OCI-LY1 (cell line): ENCODE measurements at regions not wholly inside any gene's neighbourhood (a gene's known extent, or its start where the extent isn't known, plus 50 kb on each side); places are given as distances from the start of the nearest gene placed in this dataset.

Experiments
- H2AFZ ChIP-seq: fragments of 200-600 bp; sonication (generic), shearing (Covaris generic); 2 replicates; pipeline ENCODE4 v1.6.0; 2014; ENCODE audit warnings: antibody characterized with exemption, mild to moderate bottlenecking, low read length
- H3F3A ChIP-seq: fragments of 200-600 bp; sonication (generic), shearing (Covaris generic); 2 replicates; pipeline ENCODE4 v1.6.0; 2014; ENCODE audit warnings: mild to moderate bottlenecking, antibody characterized with exemption, low read length, moderate library complexity; ENCODE audit not compliant: insufficient read depth
- H3K27ac ChIP-seq: fragments of 200-600 bp; sonication (generic); 2 replicates; pipeline ENCODE4 v1.5.1; 2014; ENCODE audit warnings: low read length, mixed run types, mild to moderate bottlenecking, low read depth; ENCODE audit not compliant: poor library complexity, severe bottlenecking
- H3K27me3 ChIP-seq: fragments of 200-600 bp; sonication (generic); 2 replicates; pipeline ENCODE4 v1.6.0; 2014; ENCODE audit warnings: antibody characterized with exemption, mild to moderate bottlenecking, low read length, moderate library complexity; ENCODE audit not compliant: insufficient read depth
- H3K36me3 ChIP-seq: fragments of 200-600 bp; sonication (generic); 2 replicates; pipeline ENCODE4 v1.6.1; 2014; ENCODE audit warnings: mild to moderate bottlenecking, antibody characterized with exemption, low read length, moderate library complexity, mixed read lengths; ENCODE audit not compliant: insufficient read depth
- H3K4me1 ChIP-seq: fragments of 200-600 bp; sonication (generic); 2 replicates; pipeline ENCODE4 v1.5.1; 2014; ENCODE audit warnings: mild to moderate bottlenecking, low read length, moderate library complexity; ENCODE audit not compliant: insufficient read depth, severe bottlenecking
- H3K4me2 ChIP-seq: fragments of 200-600 bp; sonication (generic), shearing (Covaris generic); 2 replicates; pipeline ENCODE4 v1.6.1; 2014; ENCODE audit warnings: low read length
- H3K4me3 ChIP-seq: fragments of 200-600 bp; sonication (generic); 2 replicates; pipeline ENCODE4 v1.5.1; 2014; ENCODE audit warnings: low read length, low read depth, mild to moderate bottlenecking, mixed read lengths; ENCODE audit not compliant: poor library complexity, severe bottlenecking
- H3K79me2 ChIP-seq: fragments of 200-600 bp; shearing (Covaris generic); 2 replicates; pipeline ENCODE4 v1.6.1; 2016; ENCODE audit warnings: mixed run types, low read length, mixed read lengths; ENCODE audit not compliant: insufficient read depth
- H3K9ac ChIP-seq: fragments of 200-600 bp; sonication (generic), shearing (Covaris generic); 2 replicates; pipeline ENCODE4 v1.6.1; 2014; ENCODE audit warnings: mild to moderate bottlenecking, low read length, mixed read lengths
- H3K9me2 ChIP-seq: fragments of 200-600 bp; sonication (generic), shearing (Covaris generic); 2 replicates; pipeline ENCODE4 v1.6.1; 2014; ENCODE audit warnings: low read depth, mild to moderate bottlenecking, low read length, mixed read lengths
- H3K9me3 ChIP-seq: fragments of 200-600 bp; shearing (Covaris generic); 2 replicates; pipeline ENCODE4 v1.6.1; 2014; ENCODE audit warnings: low read length, mixed read lengths
- H4K20me1 ChIP-seq: fragments of 200-600 bp; sonication (generic), shearing (Covaris generic); 2 replicates; pipeline ENCODE4 v1.6.0; 2016; ENCODE audit warnings: mild to moderate bottlenecking, low read length; ENCODE audit not compliant: insufficient read depth
- CTCF ChIP-seq: fragments of 200-600 bp; sonication (generic), shearing (Covaris generic); IDR thresholded peaks from 2 replicates; pipeline ENCODE4 v1.5.1; 2017; ENCODE audit warnings: mild to moderate bottlenecking, antibody characterized with exemption, low read length, moderate library complexity, mixed read lengths
- EZH2 ChIP-seq: fragments of 200-600 bp; sonication (generic), shearing (Covaris generic); IDR thresholded peaks from 2 replicates; pipeline ENCODE4 v1.8.0; 2017; ENCODE audit warnings: borderline replicate concordance, mixed run types, mild to moderate bottlenecking, antibody characterized with exemption, low read length, moderate library complexity, mixed read lengths

GRCh38 chr5:143682246-143682905 is 129.6 kb upstream of the HMHB1 start:
- no peak overlapping the region for H3K4me3 ChIP-seq
- TF ChIP-seq EZH2: no peak
- no peak for TF ChIP-seq CTCF
- no peak overlapping the region for H3K9ac ChIP-seq
- H3K9me3 ChIP-seq: no peaks in the 10 kb centered on the region
- H4K20me1 ChIP-seq: no peaks in the 10 kb centered on the region
- no peaks in the 10 kb centered on the region for H3F3A ChIP-seq
- H3K4me1 ChIP-seq: peaks cover 12% of the 10 kb centered on the region
- no peaks in the 10 kb centered on the region for H3K79me2 ChIP-seq
- no peaks in the 10 kb centered on the region for H3K36me3 ChIP-seq
- no peak overlapping the region for H3K27ac ChIP-seq
- H3K4me2 ChIP-seq: no peak overlapping the region
- no peaks in the 10 kb centered on the region for H3K27me3 ChIP-seq
- no peaks in the 10 kb centered on the region for H3K9me2 ChIP-seq
- H2AFZ ChIP-seq: no peak overlapping the region

- no peak overlapping the region for H3K4me3 ChIP-seq
- no peak overlapping the region for H3K9ac ChIP-seq
- H3K4me1 ChIP-seq: peaks cover 12% of the 10 kb centered on the region
- H3K4me2 ChIP-seq: no peak overlapping the region
- H3K27ac ChIP-seq: no peak overlapping the region
- H3K9me3 ChIP-seq: no peaks in the 10 kb centered on the region
- H3K79me2 ChIP-seq: no peaks in the 10 kb centered on the region
- TF ChIP-seq CTCF (no peak), EZH2 (no peak)
- H3K9me2 ChIP-seq: no peaks in the 10 kb centered on the region
- H3K27me3 ChIP-seq: no peaks in the 10 kb centered on the region
- H3F3A ChIP-seq: no peaks in the 10 kb centered on the region
- no peaks in the 10 kb centered on the region for H4K20me1 ChIP-seq
- no peaks in the 10 kb centered on the region for H3K36me3 ChIP-seq
- no peak overlapping the region for H2AFZ ChIP-seq
These were observed 131.2 kb upstream of the HMHB1 start for GRCh38 chr5:143680672-143681259.

DNA sequence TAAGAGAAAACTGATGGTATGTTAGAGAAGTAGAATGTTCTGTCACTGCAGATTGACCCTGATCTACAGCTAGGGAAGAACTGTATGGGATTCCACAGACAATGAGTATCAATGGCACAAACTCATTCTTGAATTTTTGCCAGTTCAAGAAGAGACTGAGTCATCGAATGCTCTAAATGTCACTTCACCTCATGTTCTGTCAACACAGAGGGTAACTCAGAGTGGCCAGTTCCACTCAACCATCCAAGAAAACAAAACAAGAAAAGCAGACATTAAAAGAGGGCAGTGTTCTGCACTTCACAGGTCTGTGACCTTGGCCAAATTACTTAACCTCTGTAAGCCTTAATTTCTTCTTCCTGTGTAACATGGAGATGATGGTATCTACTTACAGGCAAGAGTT is 132.2 kb upstream of the HMHB1 start:
- H3K4me2 ChIP-seq: no peak overlapping the region

More for the DNA sequence above, 132.2 kb upstream of the HMHB1 start:
- H2AFZ ChIP-seq: no peak overlapping the region
- no peak overlapping the region for H3K27ac ChIP-seq
- no peaks in the 10 kb centered on the region for H3F3A ChIP-seq
- H3K79me2 ChIP-seq: no peaks in the 10 kb centered on the region
- no peaks in the 10 kb centered on the region for H4K20me1 ChIP-seq
- H3K9me2 ChIP-seq: no peaks in the 10 kb centered on the region
- peaks cover 6% of the 10 kb centered on the region for H3K4me1 ChIP-seq
- no peaks in the 10 kb centered on the region for H3K27me3 ChIP-seq
- no peaks in the 10 kb centered on the region for H3K36me3 ChIP-seq
- H3K9ac ChIP-seq: no peak overlapping the region
- no peak for TF ChIP-seq EZH2
- no peak for TF ChIP-seq CTCF
- no peaks in the 10 kb centered on the region for H3K9me3 ChIP-seq
- no peak overlapping the region for H3K4me3 ChIP-seq
